PFSK-1 (cell line): ENCODE measurements at regions not wholly inside any gene's neighbourhood (a gene's known extent, or its start where the extent isn't known, plus 50 kb on each side); places are given as distances from the start of the nearest gene placed in this dataset.

ENCODE experiments used
- FOXP2 ChIP-seq: optimal IDR thresholded peaks from 2 replicates; pipeline ENCODE3; 2011; ENCODE audit warnings: borderline replicate concordance, control low read depth, inconsistent platforms; ENCODE audit not compliant: insufficient read depth; ENCODE audit errors: extremely low read length, extremely low read depth
- POLR2AphosphoS5 ChIP-seq: IDR thresholded peaks from 2 replicates; pipeline ENCODE4 v1.6.1; 2012; ENCODE audit warnings: low read depth, mild to moderate bottlenecking, control low read depth, low read length, moderate library complexity
- SIN3A ChIP-seq: IDR thresholded peaks from 2 replicates; pipeline ENCODE4 v1.6.1; 2012; ENCODE audit warnings: mild to moderate bottlenecking, low read length, moderate library complexity, borderline replicate concordance; ENCODE audit not compliant: insufficient read depth
- TAF1 ChIP-seq: IDR thresholded peaks from 2 replicates; pipeline ENCODE4 v1.6.1; 2012; ENCODE audit warnings: low read length, control low read depth, borderline replicate concordance; ENCODE audit not compliant: insufficient read depth
- TF ChIP-seq, protein P1 (sequence below), 2 experiments: IDR thresholded peaks; 2 replicates each; pipeline versions ENCODE4 v1.6.1 to v1.8.0; 2011 to 2012; ENCODE audit warnings: low read depth in 2 of 2, low read length in 2 of 2, control low read depth in 1 of 2, inconsistent platforms in 1 of 2, mild to moderate bottlenecking in 1 of 2, moderate library complexity in 1 of 2; ENCODE audit not compliant: insufficient read depth in 1 of 2

DNA sequence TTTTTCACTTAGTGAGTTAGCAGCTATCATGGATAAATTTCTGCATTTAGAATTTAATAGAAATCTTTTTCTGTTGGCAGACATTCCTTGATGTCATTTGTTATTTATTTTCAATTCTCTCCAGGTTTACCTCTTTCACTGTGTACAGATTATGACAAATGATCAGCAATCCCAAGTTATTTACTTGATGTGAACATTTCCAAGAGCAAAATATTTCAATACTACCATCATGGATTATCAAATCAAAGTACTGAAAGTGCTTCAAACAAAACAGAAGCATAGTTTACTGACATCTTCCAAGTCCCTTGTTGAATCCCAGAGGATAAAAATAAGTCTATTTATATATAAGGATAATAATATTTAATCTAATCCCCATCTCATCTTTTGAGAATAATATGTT is 852.2 kb upstream of the CITED2 start:
- TF ChIP-seq TAF1: no peak
- no peak for TF ChIP-seq POLR2AphosphoS5
- TF ChIP-seq, protein P1, sequence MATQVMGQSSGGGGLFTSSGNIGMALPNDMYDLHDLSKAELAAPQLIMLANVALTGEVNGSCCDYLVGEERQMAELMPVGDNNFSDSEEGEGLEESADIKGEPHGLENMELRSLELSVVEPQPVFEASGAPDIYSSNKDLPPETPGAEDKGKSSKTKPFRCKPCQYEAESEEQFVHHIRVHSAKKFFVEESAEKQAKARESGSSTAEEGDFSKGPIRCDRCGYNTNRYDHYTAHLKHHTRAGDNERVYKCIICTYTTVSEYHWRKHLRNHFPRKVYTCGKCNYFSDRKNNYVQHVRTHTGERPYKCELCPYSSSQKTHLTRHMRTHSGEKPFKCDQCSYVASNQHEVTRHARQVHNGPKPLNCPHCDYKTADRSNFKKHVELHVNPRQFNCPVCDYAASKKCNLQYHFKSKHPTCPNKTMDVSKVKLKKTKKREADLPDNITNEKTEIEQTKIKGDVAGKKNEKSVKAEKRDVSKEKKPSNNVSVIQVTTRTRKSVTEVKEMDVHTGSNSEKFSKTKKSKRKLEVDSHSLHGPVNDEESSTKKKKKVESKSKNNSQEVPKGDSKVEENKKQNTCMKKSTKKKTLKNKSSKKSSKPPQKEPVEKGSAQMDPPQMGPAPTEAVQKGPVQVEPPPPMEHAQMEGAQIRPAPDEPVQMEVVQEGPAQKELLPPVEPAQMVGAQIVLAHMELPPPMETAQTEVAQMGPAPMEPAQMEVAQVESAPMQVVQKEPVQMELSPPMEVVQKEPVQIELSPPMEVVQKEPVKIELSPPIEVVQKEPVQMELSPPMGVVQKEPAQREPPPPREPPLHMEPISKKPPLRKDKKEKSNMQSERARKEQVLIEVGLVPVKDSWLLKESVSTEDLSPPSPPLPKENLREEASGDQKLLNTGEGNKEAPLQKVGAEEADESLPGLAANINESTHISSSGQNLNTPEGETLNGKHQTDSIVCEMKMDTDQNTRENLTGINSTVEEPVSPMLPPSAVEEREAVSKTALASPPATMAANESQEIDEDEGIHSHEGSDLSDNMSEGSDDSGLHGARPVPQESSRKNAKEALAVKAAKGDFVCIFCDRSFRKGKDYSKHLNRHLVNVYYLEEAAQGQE (IDR thresholded peaks at IDR 0.05; ENCODE audit: insufficient read depth in 1 of 2, low read depth in 2 of 2, low read length in 2 of 2): no peak
- no peak for TF ChIP-seq SIN3A
- no peak for TF ChIP-seq FOXP2
